ENCODE measurements at regions not wholly inside any gene's neighbourhood (a gene's known extent, or its start where the extent isn't known, plus 50 kb on each side); places are given as distances from the start of the nearest gene placed in this dataset.

GRCh38 chr7:91796122-91796521, 84.4 kb downstream of the MTERF1 start:
- H3K27me3 ChIP-seq (replicated peaks; ENCODE audit: control insufficient read depth, insufficient read depth, low read length) = no peaks in the 10 kb centered on the region; the same call in 1 of the 2 replicates
- H3K4me3 ChIP-seq (replicated peaks; ENCODE audit: low read depth, low read length) = no peak overlapping the region
- TF ChIP-seq CTCF (IDR thresholded peaks at IDR 0.05; ENCODE audit: insufficient read depth, low read length, poor library complexity, severe bottlenecking) = no peak
- no peaks in the 10 kb centered on the region for H3K36me3 ChIP-seq (ENCODE audit: control insufficient read depth, insufficient read depth, low read length)
- no peak for DNase-seq (ENCODE audit: extremely low read depth, insufficient read length)

- no peak for DNase-seq (ENCODE audit: extremely low read depth, insufficient read length)
- H3K4me3 ChIP-seq (replicated peaks; ENCODE audit: low read depth, low read length) = no peak overlapping the region
- H3K27me3 ChIP-seq (replicated peaks; ENCODE audit: control insufficient read depth, insufficient read depth, low read length) = no peaks in the 10 kb centered on the region; the same call in 1 of the 2 replicates
- no peaks in the 10 kb centered on the region for H3K36me3 ChIP-seq (ENCODE audit: control insufficient read depth, insufficient read depth, low read length)
- TF ChIP-seq CTCF (IDR thresholded peaks at IDR 0.05; ENCODE audit: insufficient read depth, low read length, poor library complexity, severe bottlenecking) = no peak
Observed at GRCh38 chr7:91798425-91798824, 82.1 kb downstream of the MTERF1 start.

- no peak for TF ChIP-seq CTCF (IDR thresholded peaks at IDR 0.05; ENCODE audit: insufficient read depth, low read length, poor library complexity, severe bottlenecking)
- H3K36me3 ChIP-seq (ENCODE audit: control insufficient read depth, insufficient read depth, low read length) = no peaks in the 10 kb centered on the region
- no peak for DNase-seq (ENCODE audit: extremely low read depth, insufficient read length)
- no peak overlapping the region for H3K4me3 ChIP-seq (replicated peaks; ENCODE audit: low read depth, low read length)
- no peaks in the 10 kb centered on the region; the same call in 1 of the 2 replicates for H3K27me3 ChIP-seq (replicated peaks; ENCODE audit: control insufficient read depth, insufficient read depth, low read length)
Observed at GRCh38 chr7:91800389-91800788, 80.1 kb downstream of the MTERF1 start.

GRCh38 chr7:91801331-91801983, 79.0 kb downstream of the MTERF1 start:
- no peak for TF ChIP-seq CTCF (IDR thresholded peaks at IDR 0.05; ENCODE audit: insufficient read depth, low read length, poor library complexity, severe bottlenecking)
- Histone ChIP-seq H3K4me3 (replicated peaks; ENCODE audit: low read depth, low read length) (no peak overlapping the region), H3K27me3 (replicated peaks; ENCODE audit: control insufficient read depth, insufficient read depth, low read length) (no peaks in the 10 kb centered on the region; the same call in 1 of the 2 replicates), H3K36me3 (ENCODE audit: control insufficient read depth, insufficient read depth, low read length) (no peaks in the 10 kb centered on the region)
- no peak for DNase-seq (ENCODE audit: extremely low read depth, insufficient read length)

- Histone ChIP-seq H3K27me3 (replicated peaks; ENCODE audit: control insufficient read depth, insufficient read depth, low read length) (no peaks in the 10 kb centered on the region), H3K36me3 (ENCODE audit: control insufficient read depth, insufficient read depth, low read length) (no peaks in the 10 kb centered on the region), H3K4me3 (replicated peaks; ENCODE audit: low read depth, low read length) (no peak overlapping the region)
- no peak for DNase-seq (ENCODE audit: extremely low read depth, insufficient read length)
- TF ChIP-seq CTCF (IDR thresholded peaks at IDR 0.05; ENCODE audit: insufficient read depth, low read length, poor library complexity, severe bottlenecking) = no peak
Observed at GRCh38 chr7:91811236-91811635, 69.3 kb downstream of the MTERF1 start.

- Histone ChIP-seq H3K36me3 (ENCODE audit: control insufficient read depth, insufficient read depth, low read length) (no peaks in the 10 kb centered on the region), H3K4me3 (replicated peaks; ENCODE audit: low read depth, low read length) (no peak overlapping the region), H3K27me3 (replicated peaks; ENCODE audit: control insufficient read depth, insufficient read depth, low read length) (no peaks in the 10 kb centered on the region)
- DNase-seq (ENCODE audit: extremely low read depth, insufficient read length) = no peak
- no peak for TF ChIP-seq CTCF (IDR thresholded peaks at IDR 0.05; ENCODE audit: insufficient read depth, low read length, poor library complexity, severe bottlenecking)
Observed at GRCh38 chr7:91811641-91812040, 68.9 kb downstream of the MTERF1 start.
